Kasumi-1 (cell line): ENCODE measurements at regions not wholly inside any gene's neighbourhood (a gene's known extent, or its start where the extent isn't known, plus 50 kb on each side); places are given as distances from the start of the nearest gene placed in this dataset.
A peak's percentile ranks its signal among the peaks of the same experiment; 100 is the strongest.

Source experiments
- DNase-seq, 2 experiments: peaks; one replicate each; lab custom pipeline; 2025; lab: John Stamatoyannopoulos, UW

DNA sequence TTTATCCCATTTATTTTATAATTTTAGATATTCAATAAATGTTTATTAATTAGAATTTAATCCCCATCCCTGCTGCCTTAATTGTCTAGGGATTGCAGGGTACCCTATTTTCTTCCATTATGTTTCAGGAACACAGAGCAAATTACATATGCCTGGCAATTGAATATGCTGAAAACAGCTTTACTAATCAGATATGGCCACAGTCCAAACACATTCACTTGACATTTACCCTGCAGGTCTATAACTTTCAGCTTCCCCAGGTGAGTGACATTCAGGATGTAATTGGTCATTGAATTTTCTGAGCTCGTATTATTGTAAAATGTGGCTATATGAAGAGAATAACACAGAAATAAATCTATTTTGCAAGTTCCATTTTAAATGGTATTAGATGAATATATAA is 218.7 kb upstream of the NDST4 start:
- DNase-seq, result no peak

- DNase-seq, result no peak
These were observed 217.8 kb upstream of the NDST4 start for GRCh38 chr4:115331241-115331640.

- DNase-seq, result no peak
These were observed 212.4 kb upstream of the NDST4 start for GRCh38 chr4:115325836-115326235.

- peak; percentile 43 to 64 for DNase-seq
These were observed 209.8 kb upstream of the NDST4 start for GRCh38 chr4:115323106-115323707.

- no peak for DNase-seq
These were observed 201.8 kb upstream of the NDST4 start for GRCh38 chr4:115315182-115315581.

DNA sequence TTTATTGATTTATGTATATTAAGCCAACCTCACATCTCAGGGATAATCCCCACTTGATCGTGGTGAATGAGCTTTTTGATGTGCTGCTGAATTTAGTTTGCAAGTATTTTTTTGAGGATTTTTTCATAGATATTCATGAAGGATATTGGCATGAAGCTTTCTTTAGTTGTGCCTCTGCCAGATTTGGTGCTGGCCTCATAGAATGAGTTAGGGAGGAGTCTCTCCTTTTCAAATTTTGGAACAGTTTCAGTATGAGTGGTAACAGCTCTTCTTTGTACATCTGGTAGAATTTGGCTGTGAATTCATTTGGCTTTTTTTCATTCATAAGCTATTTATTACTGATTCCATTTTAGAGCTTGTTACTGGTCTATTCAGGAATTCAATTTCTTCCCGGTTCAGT is 197.2 kb upstream of the NDST4 start:
- no peak for DNase-seq

- no peak for DNase-seq
These were observed 181.3 kb upstream of the NDST4 start for GRCh38 chr4:115294717-115295116.

DNA sequence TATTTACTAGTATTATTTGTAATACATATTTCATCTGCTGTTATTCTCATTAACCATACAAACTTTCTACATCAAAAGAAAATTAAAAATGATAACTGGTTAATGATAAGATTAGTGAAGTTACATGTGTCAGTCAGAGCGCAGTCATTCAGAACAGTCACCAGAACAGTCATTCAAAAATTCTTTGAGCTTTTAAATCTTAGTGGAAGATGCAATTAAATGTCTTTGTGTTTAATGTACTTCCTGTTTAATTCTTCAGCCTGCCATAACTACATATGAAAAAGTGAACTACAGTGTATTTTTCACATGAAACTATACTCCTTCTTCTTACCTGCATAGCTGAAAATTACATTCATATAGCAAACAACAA is 179.7 kb upstream of the NDST4 start:
- DNase-seq, result peak in 1 of 2 experiments; percentile 13

GRCh38 chr4:115292320-115293092 is 179.1 kb upstream of the NDST4 start:
- DNase-seq, result peak; percentile 6 to 33

- no peak for DNase-seq
These were observed 174.0 kb upstream of the NDST4 start for GRCh38 chr4:115287426-115287825.

DNA sequence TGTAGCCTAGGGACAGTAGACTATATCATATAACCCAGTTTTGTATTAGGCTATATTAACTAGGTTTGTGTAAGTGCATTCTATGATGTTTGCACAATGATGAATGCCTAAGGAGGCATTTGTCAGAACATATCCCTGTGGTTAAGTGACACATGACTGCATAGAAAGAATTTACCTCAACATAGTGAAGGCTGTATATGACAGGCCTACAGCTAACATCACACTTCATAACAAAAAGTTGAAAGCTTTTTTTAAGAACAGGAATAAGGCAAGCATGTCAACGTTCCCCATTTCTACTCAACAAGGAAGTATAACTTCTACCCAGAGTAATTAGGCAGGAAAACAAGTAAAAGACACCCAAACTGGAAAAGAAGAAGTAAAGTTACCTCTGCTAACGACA is 165.9 kb upstream of the NDST4 start:
- DNase-seq, result peak; percentile 55 to 63

- no peak for DNase-seq
These were observed 165.4 kb upstream of the NDST4 start for GRCh38 chr4:115278830-115279229.

DNA sequence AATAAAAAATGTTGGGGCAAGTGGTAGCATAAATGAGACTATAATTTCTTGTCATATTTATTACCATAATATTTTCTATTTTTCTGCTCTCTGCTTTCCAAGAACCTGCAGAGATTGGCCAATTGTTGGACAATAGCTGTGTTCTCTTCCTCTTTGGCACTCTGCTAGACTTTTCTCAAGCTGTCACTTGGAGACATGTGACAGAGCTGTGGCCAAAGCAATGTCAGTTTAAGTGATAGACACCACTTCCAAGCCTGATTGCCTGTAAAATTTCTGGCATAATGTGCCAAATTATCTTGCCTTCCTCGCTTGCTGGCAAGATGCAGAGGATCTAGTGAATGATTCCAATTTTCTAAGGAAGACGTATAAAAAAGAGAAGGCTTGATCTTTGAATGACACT is 162.2 kb upstream of the NDST4 start:
- peak in 1 of 2 experiments; percentile 19 for DNase-seq

DNA sequence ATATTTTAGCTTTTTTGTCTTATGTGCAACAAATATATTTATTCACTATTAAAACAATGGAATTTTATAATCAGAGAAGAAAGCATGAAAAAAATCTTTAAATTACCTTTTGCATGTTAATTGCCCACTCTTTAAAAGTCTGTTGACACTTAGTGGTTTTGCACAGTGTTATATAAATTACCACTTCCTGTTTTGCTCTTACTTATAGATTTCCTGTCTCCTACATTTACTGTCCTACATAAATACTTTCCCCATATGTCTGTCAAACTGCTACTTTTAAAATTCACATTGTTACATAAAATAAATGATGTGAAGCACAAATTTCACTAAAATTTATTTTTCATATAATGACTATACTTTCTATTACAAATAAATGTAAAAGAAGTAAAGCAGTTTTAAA is 161.1 kb upstream of the NDST4 start:
- peak; percentile 82 to 92 for DNase-seq

DNA sequence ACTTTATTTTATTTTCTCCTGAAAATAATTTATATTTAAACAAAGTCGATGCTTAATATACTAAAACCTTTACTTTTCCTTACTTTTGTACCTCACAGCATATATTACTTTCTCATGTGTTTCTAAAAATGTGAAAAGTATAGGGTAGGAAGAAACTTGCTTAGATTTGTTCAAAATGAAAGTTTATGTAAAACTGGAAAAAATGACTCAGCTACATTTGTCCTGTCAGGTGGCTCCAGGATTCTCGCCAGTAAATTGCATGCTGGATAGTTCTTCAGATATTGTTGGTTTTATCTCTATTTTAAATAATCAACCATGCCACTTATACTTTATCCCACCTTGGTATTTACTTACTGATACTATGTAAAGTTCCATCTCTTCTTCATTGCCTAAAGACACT is 159.2 kb upstream of the NDST4 start:
- DNase-seq, result no peak

- DNase-seq, result peak; percentile 74 to 81
These were observed 158.8 kb upstream of the NDST4 start for GRCh38 chr4:115272185-115272584.

GRCh38 chr4:115260195-115260594 is 146.8 kb upstream of the NDST4 start:
- DNase-seq, result no peak

DNA sequence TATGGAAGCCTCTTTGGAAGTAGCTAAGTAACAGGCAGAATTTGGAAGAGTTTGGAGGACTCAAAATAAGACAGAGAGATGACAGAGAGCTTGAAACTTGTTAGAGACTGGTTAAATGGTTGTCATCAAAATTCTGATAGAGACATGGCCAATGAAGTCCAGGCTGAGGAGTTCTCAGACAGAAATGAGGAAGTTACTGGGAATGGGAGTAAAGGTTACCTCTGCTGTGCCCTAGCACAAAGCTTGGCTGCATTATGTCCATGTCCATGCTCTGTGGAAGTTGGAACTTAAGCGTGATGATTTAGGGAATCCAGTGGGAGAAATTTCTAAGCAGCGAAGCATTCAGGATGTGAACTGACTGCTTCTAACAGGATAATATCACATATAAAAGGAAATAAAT is 146.2 kb upstream of the NDST4 start:
- DNase-seq, result peak; percentile 7 to 32

- no peak for DNase-seq
These were observed 136.4 kb upstream of the NDST4 start for GRCh38 chr4:115249808-115250207.

GRCh38 chr4:115234405-115235093 is 121.1 kb upstream of the NDST4 start:
- peak; percentile 71 to 83 for DNase-seq

DNA sequence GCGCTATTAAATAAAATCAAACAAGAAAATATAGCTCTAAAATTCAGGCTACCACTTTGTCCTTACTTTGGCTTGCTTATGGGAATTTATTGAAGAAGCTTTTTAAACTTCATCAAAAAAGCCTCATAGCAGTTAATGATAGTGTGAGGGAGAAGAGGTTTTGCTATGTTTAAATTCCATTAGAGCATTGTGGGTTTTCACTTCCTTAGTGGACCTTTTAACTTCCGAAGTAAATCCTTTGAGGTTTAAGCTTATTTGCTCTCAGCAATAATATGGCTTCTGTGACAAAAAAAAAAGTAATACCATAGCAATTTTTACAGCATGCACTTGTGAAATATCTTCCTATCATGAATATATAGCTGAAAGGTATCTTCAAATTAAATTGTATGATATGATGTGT is 120.2 kb upstream of the NDST4 start:
- peak; percentile 30 to 46 for DNase-seq

GRCh38 chr4:115229873-115230272 is 116.5 kb upstream of the NDST4 start:
- DNase-seq, result no peak

DNA sequence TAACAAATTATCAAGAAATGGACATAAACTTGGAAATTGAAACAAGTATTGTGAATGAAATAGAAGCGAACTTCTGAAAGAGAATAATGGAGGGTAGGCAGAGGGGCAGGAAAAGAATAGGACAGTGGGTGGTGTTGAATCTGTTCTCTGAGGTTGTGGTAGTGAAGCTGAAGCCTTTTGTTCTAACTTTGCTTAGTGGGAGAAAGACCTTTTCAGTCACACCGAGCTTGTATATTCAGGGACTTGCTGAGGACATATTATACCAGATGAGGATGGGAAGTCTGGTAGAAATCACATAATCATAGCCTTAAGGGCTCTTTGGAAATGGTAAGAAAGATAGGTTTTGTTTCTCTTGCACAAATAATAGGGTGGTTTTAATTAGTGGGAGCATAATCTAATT is 115.4 kb upstream of the NDST4 start:
- DNase-seq, result no peak
